ENCODE measurements at regions not wholly inside any gene's neighbourhood (a gene's known extent, or its start where the extent isn't known, plus 50 kb on each side); places are given as distances from the start of the nearest gene placed in this dataset.

DNA sequence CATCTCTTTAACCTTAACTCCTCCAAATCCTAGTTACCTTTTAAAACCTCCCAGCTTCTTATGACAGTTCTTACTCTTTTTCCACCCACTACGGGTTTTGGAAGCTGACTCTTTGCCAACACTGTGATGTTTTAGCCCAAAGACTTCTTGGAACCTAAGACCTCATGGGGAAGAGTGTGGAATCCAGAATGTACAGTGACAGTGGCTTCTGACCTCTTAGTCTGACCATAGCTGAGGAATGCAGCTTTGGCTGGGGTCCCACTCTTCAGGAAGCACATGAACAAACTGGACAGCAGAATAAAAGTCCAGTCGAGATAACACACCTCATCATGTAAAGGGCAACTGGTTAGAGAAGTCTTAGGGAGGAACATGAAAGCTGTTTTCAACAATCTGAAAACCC is 161.1 kb upstream of the PKDCC start:
- Mint-ChIP-seq H3K4me1 (no peaks in the 10 kb centered on the region), H3K27ac (no peak overlapping the region), H3K36me3 (ENCODE audit: low read depth) (no peaks in the 10 kb centered on the region), H3K4me3 (no peak overlapping the region), H3K27me3 (peaks cover 21% of the 10 kb centered on the region), H3K9me3 (no peaks in the 10 kb centered on the region)
- DNase-seq: no peak
- intact Hi-C loops (cut with micrococcal nuclease): no loop called here

GRCh38 chr2:41890341-41890740 is 157.5 kb upstream of the PKDCC start:
- DNase-seq: no peak
- H3K36me3 Mint-ChIP-seq (ENCODE audit: low read depth): no peaks in the 10 kb centered on the region
- H3K4me1 Mint-ChIP-seq: no peaks in the 10 kb centered on the region
- no peak overlapping the region for H3K27ac Mint-ChIP-seq
- intact Hi-C loops (cut with micrococcal nuclease): no loop called here
- peaks cover 24% of the 10 kb centered on the region for H3K27me3 Mint-ChIP-seq
- H3K9me3 Mint-ChIP-seq: no peaks in the 10 kb centered on the region
- no peak overlapping the region for H3K4me3 Mint-ChIP-seq

GRCh38 chr2:41892476-41892875 is 155.3 kb upstream of the PKDCC start:
- Mint-ChIP-seq H3K27ac (no peak overlapping the region), H3K4me3 (no peak overlapping the region), H3K4me1 (peaks cover 6% of the 10 kb centered on the region), H3K9me3 (no peaks in the 10 kb centered on the region), H3K27me3 (peaks cover 31% of the 10 kb centered on the region), H3K36me3 (ENCODE audit: low read depth) (no peaks in the 10 kb centered on the region)
- intact Hi-C loops (cut with micrococcal nuclease): no loop called here
- DNase-seq: no peak

DNA sequence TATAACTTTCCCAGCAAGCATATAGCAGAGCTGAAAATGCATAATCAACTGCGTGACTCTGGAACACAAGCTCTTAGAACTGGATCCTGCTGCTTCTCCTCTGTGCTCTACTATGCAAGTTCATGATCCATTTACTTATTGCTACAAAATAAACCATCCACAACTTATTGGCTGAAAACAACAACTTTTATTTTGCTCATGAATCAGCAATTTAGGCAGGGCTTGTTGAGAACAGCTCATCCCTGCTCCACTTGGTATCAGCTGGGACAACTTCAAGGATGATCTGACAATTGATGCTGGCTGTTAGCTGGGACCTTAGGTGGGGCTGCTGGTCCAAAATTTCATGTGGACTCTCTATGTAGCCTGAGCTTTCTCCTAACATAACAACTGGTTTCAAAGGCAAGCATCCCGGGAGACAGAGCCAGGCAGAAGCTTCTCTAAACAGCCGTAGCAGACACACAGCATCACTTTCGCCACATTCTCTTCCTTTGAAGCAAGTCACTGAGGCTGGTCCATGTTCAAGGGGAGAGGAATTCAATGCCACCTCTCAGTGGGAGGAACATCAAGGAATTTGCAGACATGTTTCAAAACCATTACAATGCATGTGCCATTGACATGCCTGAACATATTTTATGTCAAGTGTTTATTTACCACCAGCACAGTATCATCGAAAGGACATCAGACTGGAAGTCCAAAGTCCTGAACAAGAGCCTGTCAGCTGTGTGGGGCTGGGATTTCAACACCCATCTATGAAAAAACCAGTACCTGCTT is 153.1 kb upstream of the PKDCC start:
- Mint-ChIP-seq H3K4me3 (no peak overlapping the region), H3K27ac (no peak overlapping the region), H3K36me3 (ENCODE audit: low read depth) (no peaks in the 10 kb centered on the region), H3K27me3 (peaks cover 31% of the 10 kb centered on the region), H3K4me1 (peaks cover 6% of the 10 kb centered on the region), H3K9me3 (no peaks in the 10 kb centered on the region)
- DNase-seq: no peak
- intact Hi-C loops (cut with micrococcal nuclease): no loop called here

GRCh38 chr2:41895334-41895664 is 152.5 kb upstream of the PKDCC start:
- no peak overlapping the region for H3K27ac Mint-ChIP-seq
- H3K36me3 Mint-ChIP-seq (ENCODE audit: low read depth): no peaks in the 10 kb centered on the region
- peaks cover 6% of the 10 kb centered on the region for H3K4me1 Mint-ChIP-seq
- H3K4me3 Mint-ChIP-seq: no peak overlapping the region
- no peak for DNase-seq
- peaks cover 29% of the 10 kb centered on the region for H3K27me3 Mint-ChIP-seq
- H3K9me3 Mint-ChIP-seq: no peaks in the 10 kb centered on the region
- intact Hi-C loops (cut with micrococcal nuclease): no loop called here

GRCh38 chr2:41896186-41896846 is 151.5 kb upstream of the PKDCC start:
- peak; percentile 61 for DNase-seq
- no peak overlapping the region for H3K4me3 Mint-ChIP-seq
- no peaks in the 10 kb centered on the region for H3K36me3 Mint-ChIP-seq (ENCODE audit: low read depth)
- peaks cover 20% of the 10 kb centered on the region for H3K27me3 Mint-ChIP-seq
- H3K27ac Mint-ChIP-seq: no peak overlapping the region
- intact Hi-C loops (cut with micrococcal nuclease): no loop called here
- H3K4me1 Mint-ChIP-seq: peaks cover 6% of the 10 kb centered on the region
- H3K9me3 Mint-ChIP-seq: no peaks in the 10 kb centered on the region

GRCh38 chr2:41899189-41899588 is 148.6 kb upstream of the PKDCC start:
- intact Hi-C loops (cut with micrococcal nuclease): no loop called here
- peaks cover 25% of the 10 kb centered on the region for H3K27me3 Mint-ChIP-seq
- H3K36me3 Mint-ChIP-seq (ENCODE audit: low read depth): no peaks in the 10 kb centered on the region
- DNase-seq: no peak
- no peak overlapping the region for H3K27ac Mint-ChIP-seq
- no peak overlapping the region for H3K4me3 Mint-ChIP-seq
- H3K9me3 Mint-ChIP-seq: no peaks in the 10 kb centered on the region
- peaks cover 6% of the 10 kb centered on the region for H3K4me1 Mint-ChIP-seq

- Mint-ChIP-seq H3K9me3 (no peaks in the 10 kb centered on the region), H3K4me1 (peaks cover 6% of the 10 kb centered on the region), H3K36me3 (ENCODE audit: low read depth) (no peaks in the 10 kb centered on the region), H3K27ac (no peak overlapping the region), H3K4me3 (no peak overlapping the region), H3K27me3 (peaks cover 29% of the 10 kb centered on the region)
- intact Hi-C loops (cut with micrococcal nuclease): no loop called here
- no peak for DNase-seq
Measured at GRCh38 chr2:41900101-41900577, 147.7 kb upstream of the PKDCC start.

DNA sequence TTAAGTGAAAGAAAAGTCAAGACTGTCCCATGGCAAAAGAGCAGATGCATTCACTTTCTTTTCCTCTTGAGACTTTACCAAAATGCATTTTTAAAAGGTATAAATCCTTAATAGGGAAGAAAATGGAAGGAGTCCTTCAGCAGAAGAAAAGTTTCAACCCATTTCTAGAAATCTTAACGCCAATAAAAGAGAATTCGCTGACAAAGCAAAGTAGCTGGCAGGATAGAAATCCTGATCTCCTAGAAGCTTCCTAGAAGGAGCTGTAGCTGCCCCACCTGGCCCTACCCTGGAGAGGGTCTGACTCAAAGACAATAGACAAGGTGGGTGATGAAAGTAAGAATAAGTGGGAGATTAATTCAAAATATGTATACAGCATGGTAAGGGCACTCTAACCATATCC is 144.9 kb upstream of the PKDCC start:
- no peaks in the 10 kb centered on the region for H3K4me1 Mint-ChIP-seq
- no peaks in the 10 kb centered on the region for H3K36me3 Mint-ChIP-seq (ENCODE audit: low read depth)
- no peak overlapping the region for H3K27ac Mint-ChIP-seq
- intact Hi-C loops (cut with micrococcal nuclease): no loop called here
- H3K27me3 Mint-ChIP-seq: peaks cover 34% of the 10 kb centered on the region
- H3K9me3 Mint-ChIP-seq: no peaks in the 10 kb centered on the region
- DNase-seq: no peak
- no peak overlapping the region for H3K4me3 Mint-ChIP-seq

DNA sequence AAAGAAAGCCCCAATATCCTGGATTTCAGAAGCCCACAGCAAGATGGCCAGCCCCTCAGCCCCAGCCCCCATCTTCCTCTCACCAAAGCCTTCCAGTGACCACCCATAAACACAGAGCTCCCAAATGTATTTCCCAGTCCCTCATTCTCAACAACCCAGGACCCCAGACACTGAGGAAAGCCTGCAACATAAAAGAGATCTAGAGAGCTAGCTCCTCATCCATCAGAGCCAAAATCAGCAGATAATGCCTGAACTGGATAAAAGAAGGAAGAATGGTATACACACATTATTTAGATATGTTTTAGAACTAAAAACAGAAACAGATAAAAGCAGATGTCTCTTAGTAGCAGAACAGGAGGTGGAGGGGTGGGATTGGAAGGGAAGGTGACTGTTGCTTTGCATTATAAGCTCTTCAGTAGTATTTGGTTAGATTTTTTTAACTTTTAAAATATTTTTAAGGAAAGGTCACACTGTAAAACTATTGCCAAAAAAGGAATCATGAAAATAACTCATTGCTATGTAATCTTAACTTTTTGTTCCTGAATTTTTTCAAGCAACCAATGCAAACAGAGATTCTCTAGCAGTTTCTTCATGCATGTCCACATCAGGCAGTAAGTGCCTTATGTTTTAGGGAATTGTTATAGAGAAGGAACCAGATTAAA is 144.2 kb upstream of the PKDCC start:
- intact Hi-C loops (cut with micrococcal nuclease): no loop called here
- Mint-ChIP-seq H3K4me1 (no peaks in the 10 kb centered on the region), H3K27me3 (peaks cover 37% of the 10 kb centered on the region), H3K4me3 (no peak overlapping the region), H3K9me3 (no peaks in the 10 kb centered on the region), H3K27ac (no peak overlapping the region), H3K36me3 (ENCODE audit: low read depth) (no peaks in the 10 kb centered on the region)
- DNase-seq: no peak

DNA sequence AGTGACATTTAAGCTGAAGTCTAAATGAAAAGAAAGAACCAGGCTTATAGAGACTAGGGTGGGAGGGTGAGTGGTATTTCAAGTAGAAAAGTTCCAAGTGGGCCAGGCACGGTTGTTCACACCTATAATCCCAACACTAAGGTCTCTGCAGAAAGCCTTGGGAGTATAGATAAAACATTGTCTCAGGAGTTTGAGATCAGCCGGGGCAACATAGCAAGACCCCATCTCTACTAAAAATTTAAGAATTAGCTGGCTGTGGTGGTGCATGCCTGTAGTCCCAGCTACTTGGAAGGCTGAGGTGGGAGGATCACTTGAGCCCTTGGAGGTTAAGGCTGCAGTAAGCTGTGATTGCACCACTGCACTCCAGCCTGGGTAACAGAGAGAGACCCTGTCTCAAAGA is 143.4 kb upstream of the PKDCC start:
- peaks cover 34% of the 10 kb centered on the region for H3K27me3 Mint-ChIP-seq
- no peaks in the 10 kb centered on the region for H3K4me1 Mint-ChIP-seq
- no peaks in the 10 kb centered on the region for H3K9me3 Mint-ChIP-seq
- no peak for DNase-seq
- no peak overlapping the region for H3K27ac Mint-ChIP-seq
- no peak overlapping the region for H3K4me3 Mint-ChIP-seq
- no peaks in the 10 kb centered on the region for H3K36me3 Mint-ChIP-seq (ENCODE audit: low read depth)
- intact Hi-C loops (cut with micrococcal nuclease): no loop called here

- H3K27me3 Mint-ChIP-seq: peaks cover 36% of the 10 kb centered on the region
Measured at GRCh38 chr2:41905597-41906337, 142.1 kb upstream of the PKDCC start.

DNA sequence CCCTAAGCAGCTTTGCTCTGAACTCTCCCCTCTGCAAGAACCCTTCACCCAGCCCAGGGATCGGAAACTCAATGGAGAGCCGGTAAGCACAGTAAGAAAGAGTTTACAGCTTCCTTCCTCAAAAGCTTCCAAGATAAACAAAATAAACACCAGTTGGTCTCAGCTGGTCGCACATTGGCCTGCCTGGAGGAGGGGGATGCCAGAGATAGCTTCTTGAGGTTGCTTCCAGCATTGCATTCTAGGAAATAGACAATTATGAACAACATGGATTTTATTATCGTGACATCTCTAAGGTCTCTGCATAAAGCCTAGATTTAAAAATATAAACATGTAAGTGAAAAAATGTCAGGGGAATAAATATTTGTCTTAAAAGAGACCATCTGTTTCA is 141.5 kb upstream of the PKDCC start:
- intact Hi-C loops (cut with micrococcal nuclease): no loop called here
- Mint-ChIP-seq H3K4me1 (no peaks in the 10 kb centered on the region), H3K27me3 (peaks cover 37% of the 10 kb centered on the region), H3K9me3 (no peaks in the 10 kb centered on the region), H3K27ac (no peak overlapping the region), H3K4me3 (no peak overlapping the region), H3K36me3 (ENCODE audit: low read depth) (no peaks in the 10 kb centered on the region)
- DNase-seq: no peak

More at GRCh38 chr2:41905597-41906337, 142.1 kb upstream of the PKDCC start:
- DNase-seq: no peak
- Mint-ChIP-seq H3K36me3 (ENCODE audit: low read depth) (no peaks in the 10 kb centered on the region), H3K27ac (no peak overlapping the region), H3K4me1 (no peaks in the 10 kb centered on the region), H3K4me3 (no peak overlapping the region), H3K9me3 (no peaks in the 10 kb centered on the region)
- intact Hi-C loops (cut with micrococcal nuclease): no loop called here

GRCh38 chr2:41907141-41907540 is 140.7 kb upstream of the PKDCC start:
- Mint-ChIP-seq H3K9me3 (no peaks in the 10 kb centered on the region), H3K4me1 (no peaks in the 10 kb centered on the region), H3K36me3 (ENCODE audit: low read depth) (no peaks in the 10 kb centered on the region), H3K27me3 (peaks cover 32% of the 10 kb centered on the region), H3K4me3 (no peak overlapping the region), H3K27ac (no peak overlapping the region)
- DNase-seq: no peak
- intact Hi-C loops (cut with micrococcal nuclease): no loop called here

All from activated CD4-positive, alpha-beta T cell treated with anti-CD3 and anti-CD28 coated beads, Interleukin-2, amount 10 ng/mL, durations not matched to agents 24 days and 14 days (primary cell).